ENCODE measurements at regions not wholly inside any gene's neighbourhood (a gene's known extent, or its start where the extent isn't known, plus 50 kb on each side); places are given as distances from the start of the nearest gene placed in this dataset.

- TF ChIP-seq CTCF (IDR thresholded peaks at IDR 0.05; ENCODE audit: poor library complexity, severe bottlenecking) (no peak), MXI1 (conservative IDR thresholded peaks at IDR 0.05; ENCODE audit: poor library complexity, severe bottlenecking) (no peak)
These were observed 112.7 kb upstream of the RMDN2 start for GRCh38 chr2:37812414-37812813.

All from neural cell (in vitro differentiated cells).